HFF-Myc (cell line): ENCODE measurements at regions not wholly inside any gene's neighbourhood (a gene's known extent, or its start where the extent isn't known, plus 50 kb on each side); places are given as distances from the start of the nearest gene placed in this dataset.

Source experiments
- DNase-seq: peaks from one replicate; pipeline ENCODE4 v3.0.0-alpha.2; 2011; ENCODE audit warnings: low read depth; ENCODE audit errors: extremely low read depth
- H3K4me3 ChIP-seq: replicated peaks from 2 replicates; pipeline ENCODE4 v1.5.1; 2011; ENCODE audit warnings: low read depth, mild to moderate bottlenecking, control low read depth, low read length
- TF ChIP-seq, protein P1 (sequence below): IDR thresholded peaks from 2 replicates; pipeline ENCODE4 v1.5.1; 2012; ENCODE audit warnings: mild to moderate bottlenecking, low read depth, low read length, control low read depth; ENCODE audit errors: missing control alignments

GRCh38 chr5:57540823-57541222, 58.2 kb upstream of the ACTBL2 start:
- no peak overlapping the region for H3K4me3 ChIP-seq
- TF ChIP-seq, protein P1, sequence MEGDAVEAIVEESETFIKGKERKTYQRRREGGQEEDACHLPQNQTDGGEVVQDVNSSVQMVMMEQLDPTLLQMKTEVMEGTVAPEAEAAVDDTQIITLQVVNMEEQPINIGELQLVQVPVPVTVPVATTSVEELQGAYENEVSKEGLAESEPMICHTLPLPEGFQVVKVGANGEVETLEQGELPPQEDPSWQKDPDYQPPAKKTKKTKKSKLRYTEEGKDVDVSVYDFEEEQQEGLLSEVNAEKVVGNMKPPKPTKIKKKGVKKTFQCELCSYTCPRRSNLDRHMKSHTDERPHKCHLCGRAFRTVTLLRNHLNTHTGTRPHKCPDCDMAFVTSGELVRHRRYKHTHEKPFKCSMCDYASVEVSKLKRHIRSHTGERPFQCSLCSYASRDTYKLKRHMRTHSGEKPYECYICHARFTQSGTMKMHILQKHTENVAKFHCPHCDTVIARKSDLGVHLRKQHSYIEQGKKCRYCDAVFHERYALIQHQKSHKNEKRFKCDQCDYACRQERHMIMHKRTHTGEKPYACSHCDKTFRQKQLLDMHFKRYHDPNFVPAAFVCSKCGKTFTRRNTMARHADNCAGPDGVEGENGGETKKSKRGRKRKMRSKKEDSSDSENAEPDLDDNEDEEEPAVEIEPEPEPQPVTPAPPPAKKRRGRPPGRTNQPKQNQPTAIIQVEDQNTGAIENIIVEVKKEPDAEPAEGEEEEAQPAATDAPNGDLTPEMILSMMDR = no peak
- no peak for DNase-seq

DNA sequence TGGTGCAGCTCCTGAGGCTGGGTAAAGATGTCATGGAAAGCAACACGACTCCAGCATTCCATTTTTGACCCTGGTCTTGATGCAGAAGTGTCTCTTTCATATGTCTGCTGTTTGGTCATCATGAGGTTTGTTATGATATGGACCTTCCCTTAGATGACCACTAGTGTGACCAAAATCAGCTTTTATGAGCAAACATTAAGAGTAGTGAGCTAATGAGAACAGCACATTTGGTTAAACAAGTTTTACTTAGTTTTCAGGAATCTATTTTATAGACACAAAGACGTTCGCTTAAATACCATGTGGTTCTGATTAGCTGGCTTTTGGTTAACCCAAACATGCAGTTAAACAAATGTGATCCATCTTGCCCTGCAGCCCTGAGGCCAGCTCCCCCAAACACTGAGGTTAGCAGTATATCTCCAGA, 56.7 kb upstream of the ACTBL2 start:
- peak; percentile 87 for DNase-seq
- TF ChIP-seq, protein P1 = no peak
- H3K4me3 ChIP-seq = no peak overlapping the region

- DNase-seq = peak; percentile 87
- TF ChIP-seq, protein P1 = no peak
- no peak overlapping the region for H3K4me3 ChIP-seq
These were observed 55.8 kb upstream of the ACTBL2 start for GRCh38 chr5:57538341-57538955.

- DNase-seq = no peak
- TF ChIP-seq, protein P1 = no peak
- no peak overlapping the region for H3K4me3 ChIP-seq
These were observed 55.2 kb upstream of the ACTBL2 start for GRCh38 chr5:57537811-57538210.

GRCh38 chr5:57532513-57533497, 50.2 kb upstream of the ACTBL2 start:
- H3K4me3 ChIP-seq = no peak overlapping the region
- TF ChIP-seq, protein P1 = no peak
- DNase-seq = no peak
